GM12864 (cell line): ENCODE measurements at regions not wholly inside any gene's neighbourhood (a gene's known extent, or its start where the extent isn't known, plus 50 kb on each side); places are given as distances from the start of the nearest gene placed in this dataset.

Experiments used
- DNase-seq: peaks from one replicate; pipeline ENCODE4 v3.0.0-alpha.2; 2011; ENCODE audit warnings: low read depth
- H3K4me3 ChIP-seq: 2 replicates; pipeline ENCODE4 v1.5.1; 2011; ENCODE audit warnings: mild to moderate bottlenecking, low read depth, low read length, control low read depth
- CTCF ChIP-seq: IDR thresholded peaks from 2 replicates; pipeline ENCODE4 v1.5.1; 2011; ENCODE audit warnings: low read depth, mild to moderate bottlenecking, moderate library complexity, low read length, control low read depth, inconsistent platforms; ENCODE audit errors: missing control alignments

- H3K4me3 ChIP-seq = no peak overlapping the region
- TF ChIP-seq CTCF = no peak
- no peak for DNase-seq
These were observed 150.9 kb downstream of the RTP5 start for GRCh38 chr2:242020196-242021004.

- no peak for TF ChIP-seq CTCF
These were observed 153.2 kb downstream of the RTP5 start for GRCh38 chr2:242022550-242023290.

GRCh38 chr2:242024751-242025355, 155.3 kb downstream of the RTP5 start:
- TF ChIP-seq CTCF = no peak
- no peak for DNase-seq

More at GRCh38 chr2:242022550-242023290, 153.2 kb downstream of the RTP5 start:
- no peak for DNase-seq
- H3K4me3 ChIP-seq = no peak overlapping the region

GRCh38 chr2:242027676-242028450, 158.3 kb downstream of the RTP5 start:
- no peak overlapping the region for H3K4me3 ChIP-seq
- no peak for TF ChIP-seq CTCF

More at GRCh38 chr2:242024751-242025355, 155.3 kb downstream of the RTP5 start:
- H3K4me3 ChIP-seq = no peak overlapping the region

GRCh38 chr2:242029422-242030225, 160.1 kb downstream of the RTP5 start:
- no peak for TF ChIP-seq CTCF
- no peak overlapping the region for H3K4me3 ChIP-seq
- DNase-seq = no peak

More at GRCh38 chr2:242027676-242028450, 158.3 kb downstream of the RTP5 start:
- no peak for DNase-seq

GRCh38 chr2:242030226-242030575, 160.7 kb downstream of the RTP5 start:
- no peak for TF ChIP-seq CTCF
- no peak for DNase-seq

More at GRCh38 chr2:242030226-242030575, 160.7 kb downstream of the RTP5 start:
- H3K4me3 ChIP-seq = no peak overlapping the region
